Suprapubic skin (tissue), 4 donors: ENCODE measurements at regions not wholly inside any gene's neighbourhood (a gene's known extent, or its start where the extent isn't known, plus 50 kb on each side); places are given as distances from the start of the nearest gene placed in this dataset.

ENCODE experiments used
- POLR2A ChIP-seq, 2 donors: fragments of 450-650 bp; IDR thresholded peaks; one replicate each; pipeline ENCODE4 v1.6.1; 2017; ENCODE audit warnings: antibody characterized with exemption in 2 of 2, mild to moderate bottlenecking in 2 of 2, moderate library complexity in 2 of 2
- POLR2AphosphoS5 ChIP-seq, 3 donors: sonication (generic); formaldehyde crosslinking; IDR thresholded peaks; one replicate each; pipeline ENCODE4 v1.6.1; 2017; ENCODE audit warnings: antibody characterized with exemption in 3 of 3
- TF ChIP-seq, protein P1 (sequence below), 2 donors: fragments of 200-600 bp in 1 of 2; fragments of 450-650 bp in 1 of 2; sonication (generic) in 1 of 2; IDR thresholded peaks; one replicate each; pipeline ENCODE4 v1.5.1; 2016 to 2019; ENCODE audit warnings: antibody characterized with exemption in 2 of 2, mild to moderate bottlenecking in 1 of 2, moderate library complexity in 1 of 2

DNA sequence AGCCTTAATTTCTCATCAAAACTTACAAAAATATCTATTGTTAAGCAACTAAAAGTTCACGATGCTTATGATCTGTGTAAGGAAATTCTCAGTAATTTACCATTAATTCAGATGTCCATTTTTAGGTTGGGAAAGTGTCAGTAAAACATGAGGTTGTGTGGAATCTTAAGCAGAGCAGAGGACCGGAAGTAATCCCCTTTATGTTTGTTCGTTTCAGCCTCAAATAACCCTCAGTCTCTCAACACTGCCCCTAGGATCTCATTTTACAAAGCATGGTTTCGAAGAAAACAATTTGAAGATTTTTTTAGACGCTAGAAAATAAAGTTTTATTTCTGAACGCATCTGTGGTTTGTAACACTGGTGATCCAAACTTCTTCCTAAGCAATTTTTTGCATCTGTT, 504.2 kb downstream of the MAT2B start:
- TF ChIP-seq, protein P1, sequence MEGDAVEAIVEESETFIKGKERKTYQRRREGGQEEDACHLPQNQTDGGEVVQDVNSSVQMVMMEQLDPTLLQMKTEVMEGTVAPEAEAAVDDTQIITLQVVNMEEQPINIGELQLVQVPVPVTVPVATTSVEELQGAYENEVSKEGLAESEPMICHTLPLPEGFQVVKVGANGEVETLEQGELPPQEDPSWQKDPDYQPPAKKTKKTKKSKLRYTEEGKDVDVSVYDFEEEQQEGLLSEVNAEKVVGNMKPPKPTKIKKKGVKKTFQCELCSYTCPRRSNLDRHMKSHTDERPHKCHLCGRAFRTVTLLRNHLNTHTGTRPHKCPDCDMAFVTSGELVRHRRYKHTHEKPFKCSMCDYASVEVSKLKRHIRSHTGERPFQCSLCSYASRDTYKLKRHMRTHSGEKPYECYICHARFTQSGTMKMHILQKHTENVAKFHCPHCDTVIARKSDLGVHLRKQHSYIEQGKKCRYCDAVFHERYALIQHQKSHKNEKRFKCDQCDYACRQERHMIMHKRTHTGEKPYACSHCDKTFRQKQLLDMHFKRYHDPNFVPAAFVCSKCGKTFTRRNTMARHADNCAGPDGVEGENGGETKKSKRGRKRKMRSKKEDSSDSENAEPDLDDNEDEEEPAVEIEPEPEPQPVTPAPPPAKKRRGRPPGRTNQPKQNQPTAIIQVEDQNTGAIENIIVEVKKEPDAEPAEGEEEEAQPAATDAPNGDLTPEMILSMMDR (IDR thresholded peaks at IDR 0.05), result no peak
- TF ChIP-seq POLR2A (IDR thresholded peaks at IDR 0.05) (no peak), POLR2AphosphoS5 (IDR thresholded peaks at IDR 0.05) (no peak)
